Vagina (tissue), 2 donors: ENCODE measurements at regions not wholly inside any gene's neighbourhood (a gene's known extent, or its start where the extent isn't known, plus 50 kb on each side); places are given as distances from the start of the nearest gene placed in this dataset.

Experiments
- POLR2A ChIP-seq, 2 donors: fragments of 450-650 bp; IDR thresholded peaks; one replicate each; pipeline ENCODE4 v1.6.1; 2017; ENCODE audit warnings: antibody characterized with exemption in 2 of 2, mild to moderate bottlenecking in 2 of 2, moderate library complexity in 2 of 2
- TF ChIP-seq, protein P1 (sequence below), 3 experiments: fragments of 450-650 bp in 2 of 3; fragments of 200-600 bp in 1 of 3; sonication (generic) in 1 of 3; IDR thresholded peaks; one replicate each; pipeline ENCODE4 v1.5.1; 2017 to 2019; ENCODE audit warnings: antibody characterized with exemption in 3 of 3, mild to moderate bottlenecking in 2 of 3, moderate library complexity in 2 of 3

DNA sequence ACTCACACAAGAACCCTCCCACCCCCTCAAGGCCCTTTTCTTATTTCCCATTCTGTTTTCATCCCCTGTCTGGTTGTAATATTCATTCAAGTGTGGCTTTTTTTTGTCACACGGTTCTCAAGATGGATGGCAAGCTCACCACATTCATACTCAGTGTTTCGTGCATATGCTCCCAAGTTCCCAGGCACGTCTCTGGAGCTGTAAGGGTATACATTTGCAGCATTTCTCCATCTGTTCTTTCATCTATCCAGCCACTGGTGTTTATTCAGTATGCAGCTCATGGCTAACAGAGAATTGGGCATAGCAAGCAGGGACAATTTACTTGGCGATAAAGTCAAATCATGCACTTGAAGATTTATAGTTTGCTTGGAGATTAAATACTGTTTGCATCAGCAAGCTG lies 212.1 kb downstream of the GRIN2B start:
- TF ChIP-seq, protein P1, sequence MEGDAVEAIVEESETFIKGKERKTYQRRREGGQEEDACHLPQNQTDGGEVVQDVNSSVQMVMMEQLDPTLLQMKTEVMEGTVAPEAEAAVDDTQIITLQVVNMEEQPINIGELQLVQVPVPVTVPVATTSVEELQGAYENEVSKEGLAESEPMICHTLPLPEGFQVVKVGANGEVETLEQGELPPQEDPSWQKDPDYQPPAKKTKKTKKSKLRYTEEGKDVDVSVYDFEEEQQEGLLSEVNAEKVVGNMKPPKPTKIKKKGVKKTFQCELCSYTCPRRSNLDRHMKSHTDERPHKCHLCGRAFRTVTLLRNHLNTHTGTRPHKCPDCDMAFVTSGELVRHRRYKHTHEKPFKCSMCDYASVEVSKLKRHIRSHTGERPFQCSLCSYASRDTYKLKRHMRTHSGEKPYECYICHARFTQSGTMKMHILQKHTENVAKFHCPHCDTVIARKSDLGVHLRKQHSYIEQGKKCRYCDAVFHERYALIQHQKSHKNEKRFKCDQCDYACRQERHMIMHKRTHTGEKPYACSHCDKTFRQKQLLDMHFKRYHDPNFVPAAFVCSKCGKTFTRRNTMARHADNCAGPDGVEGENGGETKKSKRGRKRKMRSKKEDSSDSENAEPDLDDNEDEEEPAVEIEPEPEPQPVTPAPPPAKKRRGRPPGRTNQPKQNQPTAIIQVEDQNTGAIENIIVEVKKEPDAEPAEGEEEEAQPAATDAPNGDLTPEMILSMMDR (IDR thresholded peaks at IDR 0.05), result no peak
- no peak for TF ChIP-seq POLR2A (IDR thresholded peaks at IDR 0.05)
